ENCODE measurements at regions not wholly inside any gene's neighbourhood (a gene's known extent, or its start where the extent isn't known, plus 50 kb on each side); places are given as distances from the start of the nearest gene placed in this dataset.

DNA sequence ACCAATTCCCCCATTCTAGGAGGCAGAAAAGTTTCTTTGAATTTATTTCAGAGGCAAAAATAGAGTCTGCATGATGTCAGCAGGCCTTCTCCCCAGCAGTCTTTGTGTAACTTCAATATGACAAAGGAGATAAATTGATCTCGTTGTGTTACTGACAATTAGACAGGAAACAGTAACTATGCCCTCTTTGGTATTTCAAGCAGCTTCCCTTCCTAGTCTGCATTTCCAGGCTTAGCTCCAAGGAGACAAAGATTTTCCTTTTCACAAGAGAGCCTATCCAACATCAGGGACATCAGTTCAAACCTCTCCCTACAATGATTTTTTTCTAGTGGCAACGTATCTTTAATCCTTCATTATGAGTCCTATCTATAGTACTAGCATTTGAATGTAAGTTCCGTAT, 245.9 kb upstream of the HSF2 start:
- Histone ChIP-seq H3K36me3 (no peaks in the 10 kb centered on the region), H3K9me3 (no peaks in the 10 kb centered on the region), H3K4me3 (no peak overlapping the region), H3K27me3 (no peaks in the 10 kb centered on the region), H3K4me1 (ENCODE audit: insufficient read depth) (peaks cover 3% of the 10 kb centered on the region), H3K27ac (no peak overlapping the region)
- TF ChIP-seq POLR2A (IDR thresholded peaks at IDR 0.05) (no peak), CTCF (IDR thresholded peaks at IDR 0.05) (no peak), EP300 (IDR thresholded peaks at IDR 0.05) (no peak)
- WGBS, 3 donors, result 29 to 43% (median 35%) methylated on average over 3 of the region's 3 CpGs
- intact Hi-C loops (cut with DNase I), result loop anchor here in 1 of 4 donors (5.0 kb wide), 1 partner anchor 1434 kb away; no protein-coding TSS in a partner anchor
- DNase-seq, result no peak

DNA sequence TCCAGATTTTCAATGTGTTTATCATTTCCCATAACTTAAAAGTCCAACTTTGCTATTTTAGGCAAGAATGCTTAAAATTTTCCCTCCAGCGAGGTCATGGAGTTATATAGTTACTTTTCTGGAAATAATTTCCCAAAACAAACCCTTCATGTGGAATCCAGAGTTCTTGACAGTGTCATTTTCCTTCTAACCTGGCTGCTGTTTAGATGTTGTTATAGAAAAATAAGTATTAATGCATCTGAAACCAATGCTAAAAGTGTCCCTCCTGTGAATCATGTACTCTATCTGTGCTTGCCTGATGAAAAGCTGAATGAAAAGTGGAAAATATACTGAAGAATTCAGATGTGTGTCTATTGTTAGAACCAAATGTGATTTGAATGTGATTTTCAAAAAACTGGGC, 245.3 kb upstream of the HSF2 start:
- DNase-seq, result no peak
- 16 to 25% (median 16%) methylated on average over 1 of the region's 1 CpG for WGBS, 3 donors
- Histone ChIP-seq H3K4me3 (no peak overlapping the region), H3K27me3 (no peaks in the 10 kb centered on the region), H3K27ac (no peak overlapping the region), H3K4me1 (ENCODE audit: insufficient read depth) (peaks cover 3% of the 10 kb centered on the region), H3K9me3 (no peaks in the 10 kb centered on the region), H3K36me3 (no peaks in the 10 kb centered on the region)
- intact Hi-C loops (cut with DNase I), result loop anchor here in 1 of 4 donors (5.0 kb wide), 1 partner anchor 1433 kb away; no protein-coding TSS in a partner anchor
- TF ChIP-seq EP300 (IDR thresholded peaks at IDR 0.05), result no peak
- TF ChIP-seq POLR2A (IDR thresholded peaks at IDR 0.05), result no peak
- no peak for TF ChIP-seq CTCF (IDR thresholded peaks at IDR 0.05)

DNA sequence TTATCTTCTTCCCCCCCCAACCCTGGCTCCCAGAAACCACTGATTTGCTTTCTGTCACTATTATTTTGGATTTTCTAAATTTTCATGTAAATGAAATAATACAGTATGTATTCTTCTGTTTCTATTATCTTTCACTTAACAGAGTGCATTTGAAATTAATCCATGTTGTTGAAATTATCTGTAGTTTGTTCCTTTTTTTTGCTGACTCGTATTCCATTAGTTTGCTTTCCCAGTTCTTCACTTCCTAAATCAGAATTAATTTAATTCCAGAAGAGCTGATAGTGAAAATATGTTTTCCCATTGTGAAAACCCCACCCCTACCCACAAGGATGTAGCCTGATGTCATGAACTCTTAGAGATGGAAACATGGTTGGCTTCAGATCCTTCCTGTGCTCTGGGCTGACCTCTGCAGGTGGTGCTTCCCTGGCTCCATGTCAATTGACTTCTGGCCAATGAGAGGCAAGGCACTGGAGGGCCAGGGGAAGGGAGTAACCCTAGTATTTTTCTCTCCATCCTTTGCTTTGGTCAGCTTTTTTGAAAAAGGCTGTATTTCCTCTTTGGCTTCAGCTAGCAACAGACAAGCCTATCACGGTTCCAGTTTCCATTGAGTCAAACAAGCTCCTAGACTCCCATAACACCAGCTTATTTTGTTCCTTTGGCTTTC, 244.4 kb upstream of the HSF2 start:
- Histone ChIP-seq H3K4me3 (no peak overlapping the region), H3K27ac (no peak overlapping the region), H3K36me3 (no peaks in the 10 kb centered on the region), H3K4me1 (ENCODE audit: insufficient read depth) (peaks cover 3% of the 10 kb centered on the region), H3K9me3 (no peaks in the 10 kb centered on the region), H3K27me3 (no peaks in the 10 kb centered on the region)
- WGBS, 3 donors, result 27 to 35% (median 34%) methylated on average over 2 of the region's 2 CpGs
- intact Hi-C loops (cut with DNase I), result loop anchor here in 1 of 4 donors (5.0 kb wide), 1 partner anchor 1432 kb away; no protein-coding TSS in a partner anchor
- TF ChIP-seq POLR2A (IDR thresholded peaks at IDR 0.05), result no peak
- TF ChIP-seq EP300 (IDR thresholded peaks at IDR 0.05), result no peak
- no peak for TF ChIP-seq CTCF (IDR thresholded peaks at IDR 0.05)
- peak in 4 of 5 donors; percentile 24 to 38 (median 32) for DNase-seq

DNA sequence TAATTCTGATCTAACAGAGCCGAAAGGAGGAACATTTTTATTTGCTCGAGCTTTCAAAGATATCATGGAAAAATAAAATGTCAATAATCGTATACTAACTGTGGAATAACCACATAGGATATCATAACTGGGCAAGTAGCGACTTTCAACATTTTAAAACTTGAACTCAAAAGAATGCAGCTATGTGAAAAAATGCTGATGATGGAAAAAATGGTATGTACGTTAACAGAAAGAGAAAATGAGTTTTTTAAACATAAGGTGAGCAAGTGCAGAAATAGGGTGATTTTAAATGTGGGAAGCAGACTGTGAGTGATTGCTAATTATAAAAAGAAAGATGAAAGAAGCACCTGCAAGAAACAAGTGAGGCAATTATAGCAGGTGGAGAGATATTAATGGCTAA, 238.3 kb upstream of the HSF2 start:
- Histone ChIP-seq H3K36me3 (no peaks in the 10 kb centered on the region), H3K9me3 (no peaks in the 10 kb centered on the region), H3K4me3 (no peak overlapping the region), H3K27me3 (no peaks in the 10 kb centered on the region), H3K27ac (no peak overlapping the region), H3K4me1 (ENCODE audit: insufficient read depth) (no peaks in the 10 kb centered on the region)
- intact Hi-C loops (cut with DNase I), result no loop called here
- 87 to 94% (median 90%) methylated on average over 5 of the region's 5 CpGs for WGBS, 3 donors
- DNase-seq, result no peak
- TF ChIP-seq POLR2A (IDR thresholded peaks at IDR 0.05), result no peak
- TF ChIP-seq CTCF (IDR thresholded peaks at IDR 0.05), result no peak
- TF ChIP-seq EP300 (IDR thresholded peaks at IDR 0.05), result no peak

Data from ovary (tissue), 7 donors.